ENCODE measurements at regions not wholly inside any gene's neighbourhood (a gene's known extent, or its start where the extent isn't known, plus 50 kb on each side); places are given as distances from the start of the nearest gene placed in this dataset.
"Not testable (repeated sequence)": the region's sequence is repeated elsewhere in the genome, so short reads cannot be mapped to it uniquely, and the experiment has no call there.

- no peak for DNase-seq (ENCODE audit: low spot score)
These were observed 60.2 kb upstream of the LRRC4C start for GRCh38 chr11:41519696-41520095.

- DNase-seq (ENCODE audit: low spot score): no peak
These were observed 62.9 kb upstream of the LRRC4C start for GRCh38 chr11:41522391-41522790.

DNA sequence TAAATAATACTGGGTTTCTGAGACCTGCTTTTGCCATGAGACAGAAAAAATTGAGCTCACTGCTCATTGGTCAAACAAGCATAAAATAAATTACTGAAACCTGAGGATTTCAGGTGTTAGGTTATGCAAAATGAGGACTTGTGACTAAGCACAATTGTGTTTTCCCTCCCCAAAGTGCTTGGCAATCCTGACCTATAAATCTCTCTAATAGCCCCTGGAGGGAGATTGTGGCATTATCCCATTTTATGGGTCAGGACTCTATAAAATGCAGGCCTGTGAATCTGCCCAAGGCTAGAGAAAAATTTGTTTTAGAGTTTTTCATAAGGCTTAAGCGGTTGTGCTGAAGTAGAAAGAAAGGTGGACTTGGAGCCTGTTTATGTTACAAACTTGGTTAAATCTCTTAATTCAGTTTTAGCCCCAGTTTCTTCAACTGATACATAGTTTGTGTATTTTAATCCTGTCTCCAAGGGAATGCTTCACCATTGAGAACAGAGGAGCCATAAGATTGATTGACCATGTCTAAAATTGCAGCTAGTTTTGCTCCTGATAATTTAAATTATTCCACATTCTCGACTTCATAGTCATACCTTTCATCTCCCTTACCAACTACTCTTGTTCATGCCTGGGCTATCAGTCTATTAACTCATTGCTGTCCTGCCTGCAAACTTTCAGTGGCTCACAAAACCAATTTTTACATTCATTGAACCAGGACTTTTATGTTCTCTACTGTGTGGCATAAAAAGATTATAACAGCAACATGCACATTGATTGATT is 63.6 kb upstream of the LRRC4C start:
- no peak for DNase-seq (ENCODE audit: low spot score)

DNA sequence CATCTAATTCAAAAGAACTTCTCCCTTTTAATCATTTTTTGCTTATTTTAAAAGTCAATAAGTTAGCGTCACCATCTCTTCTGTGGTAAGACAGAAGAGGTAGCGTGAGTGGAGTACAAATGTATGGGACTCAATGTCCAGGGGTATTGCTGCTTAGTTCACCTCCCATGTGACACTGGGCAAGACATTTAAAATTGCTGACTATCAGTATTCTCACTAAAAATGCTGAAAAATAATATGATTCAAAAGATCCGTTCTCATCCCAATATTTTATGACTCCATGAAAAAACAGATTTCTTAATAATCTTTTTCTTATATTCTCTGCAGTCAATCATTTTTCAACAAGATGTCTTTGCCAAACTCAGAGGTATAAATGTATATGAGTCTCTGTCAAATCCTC is 68.1 kb upstream of the LRRC4C start:
- no peak for DNase-seq (ENCODE audit: low spot score)

GRCh38 chr11:41532413-41532812 is 73.0 kb upstream of the LRRC4C start:
- no peak for DNase-seq (ENCODE audit: low spot score)

GRCh38 chr11:41533761-41534160 is 74.3 kb upstream of the LRRC4C start:
- DNase-seq (ENCODE audit: low spot score): no peak

- DNase-seq (ENCODE audit: low spot score): no peak
These were observed 74.9 kb upstream of the LRRC4C start for GRCh38 chr11:41534391-41534790.

GRCh38 chr11:41534861-41535260 is 75.4 kb upstream of the LRRC4C start:
- no peak for DNase-seq (ENCODE audit: low spot score)

DNA sequence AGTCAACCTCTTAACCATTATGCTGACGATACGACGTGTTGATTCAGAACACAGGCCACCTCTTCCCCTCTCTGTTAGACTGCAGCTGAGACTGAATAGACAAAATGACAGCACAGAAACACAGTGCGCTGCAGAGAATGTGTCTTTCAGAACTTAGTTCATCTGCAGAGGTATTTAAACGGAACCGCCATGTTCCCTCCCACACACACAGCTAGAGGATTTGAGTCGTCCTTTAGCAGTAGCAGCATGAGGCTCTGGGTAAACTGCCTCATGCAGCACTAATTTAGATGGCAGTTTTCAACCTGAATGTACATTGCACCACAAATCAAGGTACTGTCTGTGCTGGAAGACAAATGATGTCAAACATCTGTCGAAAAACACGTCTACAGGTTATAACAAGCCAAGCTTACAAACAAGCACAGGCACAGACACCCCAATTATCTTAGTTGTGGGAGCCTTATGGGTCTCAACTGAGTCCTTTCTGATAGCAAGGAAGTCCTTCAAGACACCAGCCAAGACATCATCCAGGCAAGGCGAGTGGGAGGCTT is 76.6 kb upstream of the LRRC4C start:
- DNase-seq (ENCODE audit: low spot score): no peak

- not testable (repeated sequence) for DNase-seq (ENCODE audit: low spot score)
These were observed 85.5 kb upstream of the LRRC4C start for GRCh38 chr11:41544902-41545301.

DNA sequence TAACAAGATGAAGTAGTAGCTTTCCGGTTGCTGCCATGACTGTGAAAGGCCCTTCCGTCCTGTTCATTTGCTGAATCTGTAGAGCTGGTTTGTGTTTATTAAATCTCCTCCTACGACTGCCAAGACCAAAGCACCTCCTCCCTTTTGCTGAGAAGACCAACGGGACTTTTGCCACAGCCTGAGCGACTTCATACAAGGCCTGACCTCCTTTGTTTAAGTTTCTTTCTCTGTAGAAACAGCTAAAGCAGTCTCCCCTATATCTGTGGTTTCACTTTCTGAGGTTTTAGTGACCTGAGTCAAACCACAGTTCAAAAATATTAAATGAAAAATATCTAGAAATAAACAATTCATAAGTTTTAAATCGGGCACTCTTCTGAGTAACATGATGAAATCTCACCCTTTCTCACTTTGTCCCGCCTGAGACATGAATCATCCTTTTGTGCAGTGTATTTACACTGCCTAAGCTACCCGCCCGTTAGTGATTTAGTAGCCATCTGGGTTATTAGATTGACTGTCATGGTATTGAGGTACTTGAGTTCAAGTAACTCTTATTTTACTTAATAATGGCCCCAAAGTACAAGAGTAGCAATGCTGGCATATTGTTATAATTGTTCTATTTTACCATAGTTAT is 119.1 kb upstream of the LRRC4C start:
- DNase-seq (ENCODE audit: low spot score): no peak

DNA sequence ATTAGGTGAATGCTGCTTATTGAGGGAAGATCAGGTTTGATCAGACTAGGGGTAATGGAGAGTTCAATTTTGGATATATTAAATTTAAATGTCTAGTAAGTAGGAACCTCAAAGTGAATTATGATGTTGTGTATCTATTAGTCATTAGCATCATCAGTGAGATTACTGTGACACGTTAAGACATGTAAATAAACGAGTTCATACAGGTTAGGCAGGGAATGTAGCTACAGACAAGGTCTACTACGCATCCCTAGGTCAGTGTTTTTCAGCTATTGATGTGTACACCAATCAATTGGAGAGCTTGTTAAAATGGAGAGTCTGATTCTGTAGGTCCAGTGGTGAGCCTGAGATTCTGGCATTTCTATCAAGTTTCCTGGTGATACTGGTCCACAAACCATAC is 120.1 kb upstream of the LRRC4C start:
- DNase-seq (ENCODE audit: low spot score): no peak

DNA sequence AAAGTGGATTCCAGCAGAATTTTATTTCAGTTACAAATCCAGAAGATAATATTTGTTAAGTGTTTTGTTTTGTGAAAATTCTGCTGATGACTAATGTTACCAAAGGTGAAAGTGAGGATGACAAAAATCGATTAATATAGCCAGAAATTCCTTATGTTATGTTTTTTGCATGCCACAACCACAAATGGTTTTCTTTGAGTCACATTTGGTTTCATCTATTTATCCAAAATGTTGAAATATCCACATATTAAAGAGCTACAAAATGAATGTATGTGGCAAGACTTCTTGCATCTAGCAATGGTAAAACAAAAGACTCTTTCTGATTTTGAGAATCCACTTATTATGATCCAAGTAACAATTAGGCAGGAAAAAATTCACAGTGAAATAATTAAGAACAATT is 150.1 kb upstream of the LRRC4C start:
- DNase-seq (ENCODE audit: low spot score): no peak

DNA sequence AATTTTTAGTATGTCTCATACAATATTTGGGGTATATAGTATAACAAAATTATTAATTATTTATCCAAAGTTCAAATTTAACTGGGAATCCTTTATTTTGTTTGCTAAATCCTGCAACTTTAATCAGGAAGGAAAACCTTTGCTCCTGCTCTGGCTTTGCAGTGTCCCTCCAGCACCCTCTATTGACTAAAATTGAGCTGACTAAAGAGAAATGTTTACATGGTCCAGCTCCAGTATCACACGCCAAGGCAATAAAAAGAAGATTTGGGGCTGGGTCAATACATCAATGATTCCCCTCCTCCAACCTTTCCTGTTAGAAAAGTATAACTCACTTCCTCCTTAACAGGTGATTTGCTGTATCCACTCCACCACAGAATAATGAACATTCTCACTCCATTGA is 153.0 kb upstream of the LRRC4C start:
- DNase-seq (ENCODE audit: low spot score): no peak

GRCh38 chr11:41613326-41613725 is 153.9 kb upstream of the LRRC4C start:
- DNase-seq (ENCODE audit: low spot score): no peak

GRCh38 chr11:41622707-41623359 is 163.4 kb upstream of the LRRC4C start:
- no peak for DNase-seq (ENCODE audit: low spot score)

DNA sequence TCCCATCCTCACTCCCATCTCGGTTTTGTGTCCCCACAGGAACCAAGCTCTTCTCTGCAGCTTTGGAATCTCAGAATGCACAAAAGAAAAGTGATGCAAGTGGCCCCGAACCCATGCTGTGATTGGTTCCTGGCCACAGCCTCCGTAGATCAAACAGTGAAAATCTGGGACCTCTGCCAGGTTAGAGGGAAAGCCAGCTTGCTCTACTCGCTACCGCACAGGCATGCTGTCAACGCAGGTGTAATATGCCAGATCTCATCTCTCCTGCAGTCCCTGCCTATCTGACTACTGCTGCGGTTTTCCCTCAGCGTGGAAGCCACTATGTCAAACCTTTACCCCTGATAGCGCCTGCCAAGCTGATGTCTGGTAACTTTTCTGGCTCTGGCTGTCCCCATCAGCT is 200.5 kb upstream of the LRRC4C start:
- no peak for DNase-seq (ENCODE audit: low spot score)

DNA sequence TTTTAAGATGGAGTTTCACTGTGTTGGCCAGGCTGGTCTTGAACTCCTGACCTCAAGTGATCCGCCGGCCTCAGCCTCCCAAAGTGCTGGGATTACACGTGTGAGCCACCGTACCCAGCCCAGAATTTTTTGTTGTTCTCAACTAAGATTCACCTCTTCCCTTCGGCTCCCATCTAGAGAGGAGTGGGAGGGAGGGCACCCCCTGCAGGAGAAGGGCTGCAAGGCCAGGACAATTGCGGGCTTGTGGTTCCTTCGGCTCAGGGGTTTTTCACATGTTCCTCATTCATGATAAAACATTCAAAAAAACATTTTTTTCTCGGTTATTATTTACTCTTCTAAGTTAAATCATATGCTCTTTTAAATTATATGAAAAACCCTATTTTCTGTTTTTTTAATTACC is 201.1 kb upstream of the LRRC4C start:
- no peak for DNase-seq (ENCODE audit: low spot score)

DNA sequence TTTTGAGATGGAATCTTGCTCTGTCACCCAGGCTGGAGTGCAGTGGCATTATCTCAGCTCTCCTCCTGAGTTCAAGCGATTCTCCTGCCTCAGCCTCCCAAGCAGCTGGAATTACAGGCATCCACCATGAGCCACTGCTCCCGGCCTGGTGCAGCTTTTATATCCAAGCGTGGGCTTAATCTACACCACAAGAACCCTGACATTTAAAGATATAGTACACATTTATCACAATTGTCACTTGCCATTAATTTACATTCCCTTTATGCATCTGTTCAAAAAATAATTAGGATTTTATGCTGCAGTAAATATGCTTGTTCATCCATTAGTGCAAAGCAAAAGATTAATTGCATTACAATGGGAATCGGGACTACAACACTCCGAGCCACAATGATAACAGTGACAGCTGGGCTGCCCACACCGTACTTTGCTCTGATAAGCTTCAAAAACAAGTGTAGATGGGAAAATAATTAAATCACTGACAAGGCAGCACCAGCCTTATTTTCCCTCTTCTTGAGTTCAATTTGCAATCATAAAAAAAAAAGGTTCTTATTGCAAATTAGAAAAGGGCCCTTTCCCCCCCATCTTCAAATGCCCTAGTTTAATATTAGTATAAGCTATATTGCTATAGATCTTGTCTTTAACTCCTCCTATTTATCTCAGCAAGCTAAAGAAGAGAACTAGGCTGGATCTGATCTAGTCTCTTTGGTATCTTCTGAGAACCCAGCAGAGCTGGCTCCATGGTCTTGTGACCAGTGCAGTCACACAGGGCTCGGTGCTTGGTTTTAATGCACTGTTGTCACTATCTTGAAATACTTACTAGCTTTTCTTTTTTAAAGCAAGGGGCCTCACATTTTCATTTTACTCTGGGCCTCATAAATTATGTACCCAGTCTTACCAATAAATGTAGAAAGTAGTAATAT is 206.2 kb upstream of the LRRC4C start:
- no peak for DNase-seq (ENCODE audit: low spot score)

DNA sequence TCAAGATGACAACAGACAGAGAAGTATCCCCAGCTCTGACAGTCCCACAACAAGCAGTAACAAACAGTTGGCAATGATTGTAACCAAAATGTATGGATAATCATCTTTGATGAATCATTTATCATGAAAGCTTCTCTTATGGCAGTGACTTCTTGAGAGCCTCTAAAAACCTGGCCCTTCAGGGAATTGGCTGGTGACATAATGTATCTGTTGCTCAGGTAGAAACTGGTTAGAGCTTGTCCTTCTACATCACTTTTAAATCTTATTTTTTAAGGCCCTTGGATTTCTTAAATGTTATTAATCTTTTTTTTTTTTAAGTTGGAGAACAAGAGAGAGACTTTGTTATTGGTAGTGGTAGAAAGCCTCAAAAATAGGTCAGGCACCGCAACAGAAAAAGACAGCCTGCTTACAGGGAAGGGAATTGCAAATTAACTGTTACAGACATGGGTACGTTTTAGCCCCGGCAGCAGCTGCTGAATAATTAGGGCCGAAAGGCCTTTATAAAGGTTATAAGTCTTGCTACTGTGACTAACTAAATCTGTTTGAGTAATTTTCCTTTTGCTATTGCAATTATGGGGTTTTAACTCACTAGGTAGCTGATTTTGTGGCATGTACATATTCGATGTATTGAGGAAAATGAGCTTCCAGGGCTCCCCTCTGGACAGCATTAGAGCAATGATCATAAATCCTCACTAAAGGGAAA is 207.7 kb upstream of the LRRC4C start:
- no peak for DNase-seq (ENCODE audit: low spot score)

DNA sequence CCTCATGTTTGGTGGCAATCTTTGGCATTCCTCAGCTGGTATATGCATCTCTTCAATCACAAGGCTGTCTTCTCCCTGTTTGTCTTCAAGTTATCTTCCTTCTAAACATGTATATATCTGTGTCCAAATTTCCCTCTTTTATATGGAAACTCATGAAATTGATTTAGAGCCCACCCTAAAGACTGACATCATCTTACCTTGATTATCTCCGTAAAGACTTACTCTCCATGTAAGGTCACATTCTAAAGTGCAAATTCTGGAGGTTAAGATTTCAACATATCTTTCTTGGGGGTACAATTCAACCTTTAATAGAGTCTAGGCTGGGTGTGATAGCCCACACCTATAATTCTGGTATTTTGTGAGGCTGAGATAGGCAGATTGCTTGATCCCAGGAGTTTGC is 215.8 kb upstream of the LRRC4C start:
- no peak for DNase-seq (ENCODE audit: low spot score)
